ENCODE measurements at regions not wholly inside any gene's neighbourhood (a gene's known extent, or its start where the extent isn't known, plus 50 kb on each side); places are given as distances from the start of the nearest gene placed in this dataset.

GRCh38 chr3:182382112-182382857, 411.0 kb upstream of the ATP11B start:
- WGBS, 2 donors, result 63% methylated on average over 4 of the region's 4 CpGs
- Histone ChIP-seq H3K9me3 (no peaks in the 10 kb centered on the region), H3K4me3 (no peak overlapping the region), H3K27ac (no peak overlapping the region), H3K36me3 (replicated peaks in 1 of 2; ENCODE audit: insufficient read depth in 1 of 2, low read depth in 2 of 2) (no peaks in the 10 kb centered on the region), H3K4me1 (no peaks in the 10 kb centered on the region), H3K27me3 (no peaks in the 10 kb centered on the region)
- no peak for DNase-seq
- no peak for ATAC-seq
- TF ChIP-seq POLR2A (IDR thresholded peaks at IDR 0.05), result no peak
- no peak for TF ChIP-seq CTCF (IDR thresholded peaks at IDR 0.05)
- intact Hi-C loops (cut with DNase I), result no loop called here

- DNase-seq, result no peak
- no peaks in the 10 kb centered on the region for H3K36me3 ChIP-seq (replicated peaks in 1 of 2; ENCODE audit: insufficient read depth in 1 of 2, low read depth in 2 of 2)
- 53 to 71% methylated on average over 5 of the region's 5 CpGs for WGBS, 2 donors
- H3K27me3 ChIP-seq, result no peaks in the 10 kb centered on the region
- ATAC-seq, result no peak
- intact Hi-C loops (cut with DNase I), result no loop called here
- H3K4me1 ChIP-seq, result no peaks in the 10 kb centered on the region
- TF ChIP-seq POLR2A (IDR thresholded peaks at IDR 0.05) (no peak), CTCF (IDR thresholded peaks at IDR 0.05) (no peak)
- no peak overlapping the region for H3K4me3 ChIP-seq
- H3K27ac ChIP-seq, result no peak overlapping the region
- no peaks in the 10 kb centered on the region for H3K9me3 ChIP-seq
These were observed 409.1 kb upstream of the ATP11B start for GRCh38 chr3:182384221-182384620.

GRCh38 chr3:182385356-182385755, 407.9 kb upstream of the ATP11B start:
- H3K27me3 ChIP-seq, result no peaks in the 10 kb centered on the region
- TF ChIP-seq CTCF (IDR thresholded peaks at IDR 0.05) (no peak), POLR2A (IDR thresholded peaks at IDR 0.05) (no peak)
- WGBS, 2 donors, result 49 to 50% methylated on average over 2 of the region's 2 CpGs
- no peaks in the 10 kb centered on the region for H3K36me3 ChIP-seq (replicated peaks in 1 of 2; ENCODE audit: insufficient read depth in 1 of 2, low read depth in 2 of 2)
- no peak overlapping the region for H3K27ac ChIP-seq
- no peaks in the 10 kb centered on the region for H3K9me3 ChIP-seq
- no peak for DNase-seq
- H3K4me3 ChIP-seq, result no peak overlapping the region
- ATAC-seq, result no peak
- intact Hi-C loops (cut with DNase I), result no loop called here
- no peaks in the 10 kb centered on the region for H3K4me1 ChIP-seq

GRCh38 chr3:182388506-182388905, 404.8 kb upstream of the ATP11B start:
- 81 to 86% methylated on average over 1 of the region's 1 CpG for WGBS, 2 donors
- DNase-seq, result no peak

More at GRCh38 chr3:182388506-182388905, 404.8 kb upstream of the ATP11B start:
- Histone ChIP-seq H3K4me1 (no peaks in the 10 kb centered on the region), H3K4me3 (no peak overlapping the region), H3K27me3 (no peaks in the 10 kb centered on the region), H3K36me3 (replicated peaks in 1 of 2; ENCODE audit: insufficient read depth in 1 of 2, low read depth in 2 of 2) (no peaks in the 10 kb centered on the region), H3K9me3 (no peaks in the 10 kb centered on the region), H3K27ac (no peak overlapping the region)
- TF ChIP-seq CTCF (IDR thresholded peaks at IDR 0.05) (no peak), POLR2A (IDR thresholded peaks at IDR 0.05) (no peak)
- intact Hi-C loops (cut with DNase I), result no loop called here
- ATAC-seq, result no peak

All from body of pancreas (tissue), 4 donors.